Upper lobe of left lung (tissue), 6 donors: ENCODE measurements at regions not wholly inside any gene's neighbourhood (a gene's known extent, or its start where the extent isn't known, plus 50 kb on each side); places are given as distances from the start of the nearest gene placed in this dataset.
"Not testable (repeated sequence)": the region's sequence is repeated elsewhere in the genome, so short reads cannot be mapped to it uniquely, and the experiment has no call there.

Experiments used
- ATAC-seq, 2 donors: fragments of 200-7000 bp; cut with Tn5 transposase; one replicate each; pipeline ENCODE4 v1.9.1; 2022; ENCODE audit warnings: mild to moderate bottlenecking in 2 of 2, moderate library complexity in 2 of 2; ENCODE audit not compliant: low FRiP score in 2 of 2
- DNase-seq, 2 donors: peaks; one replicate each; pipeline ENCODE4 v3.0.0-alpha.2; 2019 to 2020
- H3K27ac ChIP-seq, 4 donors: fragments of 200-600 bp; sonication (generic); one replicate each; pipeline ENCODE4 v1.5.1; 2016 to 2019
- H3K27me3 ChIP-seq, 4 donors: fragments of 200-600 bp; sonication (generic); one replicate each; pipeline ENCODE4 v1.5.1; 2017 to 2019
- H3K36me3 ChIP-seq, 4 donors: fragments of 200-600 bp; sonication (generic); one replicate each; pipeline ENCODE4 v1.5.1; 2016 to 2019
- H3K4me1 ChIP-seq, 4 donors: fragments of 200-600 bp; sonication (generic); one replicate each; pipeline ENCODE4 v1.5.1; 2018 to 2019
- H3K4me3 ChIP-seq, 4 donors: fragments of 200-600 bp; sonication (generic); one replicate each; pipeline ENCODE4 v1.5.1; 2017 to 2019; ENCODE audit warnings: mild to moderate bottlenecking in 2 of 4, moderate library complexity in 1 of 4
- H3K9me3 ChIP-seq, 4 donors: fragments of 200-600 bp; sonication (generic); one replicate each; pipeline ENCODE4 v1.5.1; 2018 to 2019
- CTCF ChIP-seq, 6 experiments: fragments of 450-650 bp in 4 of 6; fragments of 200-600 bp in 2 of 6; sonication (generic) in 2 of 6; IDR thresholded peaks; one replicate each; pipeline ENCODE4 v1.5.1; 2016 to 2019; ENCODE audit warnings: antibody characterized with exemption in 6 of 6
- EP300 ChIP-seq, 4 donors: sonication (generic); formaldehyde crosslinking; IDR thresholded peaks; one replicate each; pipeline ENCODE4 v1.5.1; 2017; ENCODE audit warnings: antibody characterized with exemption in 4 of 4, control low read depth in 2 of 4
- POLR2A ChIP-seq, 4 donors: fragments of 450-650 bp; IDR thresholded peaks; one replicate each; pipeline ENCODE4 v1.5.1; 2016 to 2017; ENCODE audit warnings: antibody characterized with exemption in 4 of 4, mild to moderate bottlenecking in 2 of 4
- POLR2AphosphoS5 ChIP-seq, 2 donors: sonication (generic); formaldehyde crosslinking; IDR thresholded peaks; one replicate each; pipeline ENCODE4 v1.5.1; 2017; ENCODE audit warnings: antibody characterized with exemption in 2 of 2
- WGBS, 2 donors: methylation state at CpG; one replicate each; pipeline ENCODE4 v1.1.5; 2017 to 2018; 5-methylcytosine and 5-hydroxymethylcytosine counted together
- donor health status: DM: no; HTN: no; CAD: no; lungs with moderate emphysema.
- donor health status: DM: no; HTN: yes; CAD: no; lungs with severe emphysema.

DNA sequence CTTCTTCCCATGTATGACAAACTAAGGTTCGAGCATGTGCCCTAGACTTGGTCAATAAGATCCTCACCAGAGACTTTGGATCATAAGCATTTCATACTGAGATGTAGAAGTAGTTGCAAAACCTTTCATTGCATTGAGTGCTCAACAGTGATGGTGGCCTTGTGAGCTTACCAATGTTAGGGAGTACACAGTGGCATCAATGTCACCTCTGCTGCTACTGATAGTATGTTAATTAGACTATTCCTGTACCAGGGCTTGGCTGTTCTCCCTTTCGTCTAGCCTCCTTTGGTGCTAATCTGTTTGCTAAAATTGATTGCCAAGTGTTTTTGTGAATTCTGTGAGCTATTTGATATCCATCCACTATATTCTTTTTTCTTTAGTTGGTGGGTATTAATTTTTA is 264.5 kb upstream of the SEMA3C start:
- no peak overlapping the region for H3K4me3 ChIP-seq
- 83 to 90% methylated on average over 2 of the region's 2 CpGs for WGBS, 2 donors

DNA sequence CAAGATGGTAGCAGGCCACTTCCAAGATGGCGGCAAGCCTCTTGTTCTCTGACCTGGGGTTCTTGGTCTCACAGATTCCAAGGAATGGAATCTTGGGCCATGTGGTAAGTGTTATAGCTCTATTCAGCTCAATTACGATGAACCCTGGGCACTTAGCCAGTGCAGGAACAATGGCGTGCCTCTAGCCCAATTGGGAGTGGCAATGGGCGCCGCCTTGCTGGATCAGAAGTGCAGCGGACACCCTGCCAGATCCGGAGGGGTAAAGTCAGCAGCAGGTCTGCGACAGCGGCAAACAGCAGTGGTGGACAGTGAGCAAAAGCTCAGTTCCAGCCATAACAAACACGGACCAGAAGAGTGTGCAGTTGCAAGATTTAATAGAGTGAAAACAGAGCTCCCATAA is 263.2 kb upstream of the SEMA3C start:
- DNase-seq, H3K27ac ChIP-seq, ATAC-seq, H3K36me3 ChIP-seq, H3K4me3 ChIP-seq, H3K9me3 ChIP-seq, H3K27me3 ChIP-seq, H3K4me1 ChIP-seq: not testable (repeated sequence)
- WGBS, 2 donors, result 83 to 84% methylated on average over 9 to 10 of the region's 10 CpGs

More for the DNA sequence above, 264.5 kb upstream of the SEMA3C start:
- H3K27me3 ChIP-seq, result no peaks in the 10 kb centered on the region
- H3K4me1 ChIP-seq, result no peaks in the 10 kb centered on the region
- no peaks in the 10 kb centered on the region for H3K9me3 ChIP-seq
- DNase-seq, result no peak
- no peak overlapping the region for H3K27ac ChIP-seq
- no peak for ATAC-seq
- no peaks in the 10 kb centered on the region for H3K36me3 ChIP-seq
- TF ChIP-seq CTCF (IDR thresholded peaks at IDR 0.05) (no peak), POLR2A (IDR thresholded peaks at IDR 0.05) (no peak), POLR2AphosphoS5 (IDR thresholded peaks at IDR 0.05) (no peak), EP300 (IDR thresholded peaks at IDR 0.05) (no peak)

DNA sequence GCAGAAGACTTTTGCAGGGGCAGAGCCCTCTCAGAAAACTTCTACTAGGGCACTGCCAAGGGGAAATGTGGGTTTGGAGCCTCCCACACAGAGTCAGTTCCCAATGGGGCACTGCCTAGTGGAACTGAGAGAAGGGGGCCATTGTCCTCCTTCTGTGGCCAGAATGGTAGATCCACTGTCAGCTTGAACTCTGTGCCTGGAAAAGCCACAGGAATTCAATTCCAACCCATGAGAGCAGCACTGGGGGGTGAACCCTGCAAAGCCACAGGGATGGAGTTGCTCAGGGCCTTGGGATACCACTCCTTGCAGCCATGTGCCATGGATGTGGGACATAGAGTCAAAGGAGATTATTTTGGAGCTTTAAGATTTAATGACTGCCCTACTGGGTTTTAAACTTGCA is 262.2 kb upstream of the SEMA3C start:
- no peaks in the 10 kb centered on the region for H3K36me3 ChIP-seq
- ATAC-seq (no peak), DNase-seq (no peak)
- H3K4me3 ChIP-seq, result no peak overlapping the region
- no peaks in the 10 kb centered on the region for H3K4me1 ChIP-seq
- no peak overlapping the region for H3K27ac ChIP-seq
- no peaks in the 10 kb centered on the region for H3K9me3 ChIP-seq
- no peaks in the 10 kb centered on the region for H3K27me3 ChIP-seq
- no peak for TF ChIP-seq POLR2AphosphoS5 (IDR thresholded peaks at IDR 0.05)
- TF ChIP-seq EP300 (IDR thresholded peaks at IDR 0.05), result no peak
- TF ChIP-seq POLR2A (IDR thresholded peaks at IDR 0.05), result no peak
- TF ChIP-seq CTCF (IDR thresholded peaks at IDR 0.05), result no peak

DNA sequence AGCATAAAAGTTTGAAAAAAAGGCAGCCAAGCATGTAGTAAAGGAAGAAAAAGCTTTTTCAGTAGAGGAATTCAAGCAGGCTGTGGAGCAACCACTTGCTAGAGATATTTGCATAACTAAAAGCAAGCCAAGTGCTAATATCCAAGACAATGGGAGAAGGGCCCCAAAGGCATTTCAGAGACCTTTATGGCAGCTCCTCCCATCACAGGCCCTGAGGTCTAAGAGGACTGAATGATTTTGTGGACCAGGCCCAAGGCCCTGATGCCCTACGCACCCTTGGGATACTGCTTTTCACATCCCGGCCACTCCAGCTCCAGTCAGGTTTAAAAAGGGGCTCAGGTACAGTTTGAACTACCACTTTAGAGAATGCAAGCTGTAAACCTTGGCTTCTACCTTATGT is 261.7 kb upstream of the SEMA3C start:
- DNase-seq, result no peak
- H3K4me3 ChIP-seq, result no peak overlapping the region
- H3K36me3 ChIP-seq, result no peaks in the 10 kb centered on the region
- no peak for ATAC-seq
- 83 to 95% methylated on average over 1 to 2 of the region's 2 CpGs for WGBS, 2 donors
- H3K9me3 ChIP-seq, result no peaks in the 10 kb centered on the region
- H3K4me1 ChIP-seq, result no peaks in the 10 kb centered on the region
- no peak overlapping the region for H3K27ac ChIP-seq
- H3K27me3 ChIP-seq, result no peaks in the 10 kb centered on the region
- TF ChIP-seq CTCF (IDR thresholded peaks at IDR 0.05) (no peak), POLR2AphosphoS5 (IDR thresholded peaks at IDR 0.05) (no peak), EP300 (IDR thresholded peaks at IDR 0.05) (no peak), POLR2A (IDR thresholded peaks at IDR 0.05) (no peak)

GRCh38 chr7:81175275-81175940 is 256.6 kb upstream of the SEMA3C start:
- no peaks in the 10 kb centered on the region for H3K27me3 ChIP-seq
- no peak overlapping the region for H3K4me3 ChIP-seq
- no peak overlapping the region for H3K27ac ChIP-seq
- 69 to 72% methylated on average over 6 of the region's 6 CpGs for WGBS, 2 donors
- no peaks in the 10 kb centered on the region for H3K4me1 ChIP-seq
- H3K9me3 ChIP-seq, result no peaks in the 10 kb centered on the region
- no peak for DNase-seq
- TF ChIP-seq POLR2A (IDR thresholded peaks at IDR 0.05) (no peak), POLR2AphosphoS5 (IDR thresholded peaks at IDR 0.05) (no peak), CTCF (IDR thresholded peaks at IDR 0.05) (no peak), EP300 (IDR thresholded peaks at IDR 0.05) (no peak)
- ATAC-seq, result no peak
- no peaks in the 10 kb centered on the region for H3K36me3 ChIP-seq
